Ishikawa (cell line): ENCODE measurements at regions not wholly inside any gene's neighbourhood (a gene's known extent, or its start where the extent isn't known, plus 50 kb on each side); places are given as distances from the start of the nearest gene placed in this dataset.

Source experiments
- CEBPB ChIP-seq: IDR thresholded peaks from 2 replicates; pipeline ENCODE4 v1.6.1; 2012
- CREB1 ChIP-seq: IDR thresholded peaks from 2 replicates; pipeline ENCODE4 v1.6.1; 2012; ENCODE audit warnings: low read depth
- EGR1 ChIP-seq: IDR thresholded peaks from 2 replicates; pipeline ENCODE4 v1.6.1; 2012
- EP300 ChIP-seq: IDR thresholded peaks from 2 replicates; pipeline ENCODE4 v1.6.1; 2012; ENCODE audit warnings: borderline replicate concordance
- FOXM1 ChIP-seq: IDR thresholded peaks from 2 replicates; pipeline ENCODE4 v1.6.1; 2012; ENCODE audit warnings: low read depth, borderline replicate concordance
- MAX ChIP-seq: IDR thresholded peaks from 2 replicates; pipeline ENCODE4 v1.6.1; 2012
- NFIC ChIP-seq: IDR thresholded peaks from 2 replicates; pipeline ENCODE4 v1.6.1; 2012
- RAD21 ChIP-seq: IDR thresholded peaks from 2 replicates; pipeline ENCODE4 v1.6.1; 2012; ENCODE audit warnings: low read depth
- REST ChIP-seq: IDR thresholded peaks from 2 replicates; pipeline ENCODE4 v1.6.1; 2012; ENCODE audit warnings: low read depth, mild to moderate bottlenecking
- TAF1 ChIP-seq: IDR thresholded peaks from 2 replicates; pipeline ENCODE4 v1.6.1; 2012; ENCODE audit warnings: low read depth, mild to moderate bottlenecking
- TCF12 ChIP-seq: IDR thresholded peaks from 2 replicates; pipeline ENCODE4 v1.6.1; 2012; ENCODE audit warnings: low read depth
- TEAD4 ChIP-seq: IDR thresholded peaks from 2 replicates; pipeline ENCODE4 v1.6.1; 2012
- USF1 ChIP-seq: IDR thresholded peaks from 2 replicates; pipeline ENCODE4 v1.6.1; 2012
- YY1 ChIP-seq: IDR thresholded peaks from 2 replicates; pipeline ENCODE4 v1.6.1; 2012; ENCODE audit warnings: low read depth
- ZBTB7A ChIP-seq: IDR thresholded peaks from 2 replicates; pipeline ENCODE4 v1.6.1; 2012; ENCODE audit warnings: low read depth

- TF ChIP-seq MAX (no peak), ZBTB7A (no peak), RAD21 (no peak), NFIC (no peak), CEBPB (no peak), EP300 (no peak), EGR1 (no peak), TEAD4 (no peak), YY1 (no peak), CREB1 (no peak), FOXM1 (no peak), TAF1 (no peak), REST (no peak), USF1 (no peak), TCF12 (no peak)
Measured at GRCh38 chr5:97544678-97545077, 361.6 kb upstream of the RIOK2 start.

- no peak for TF ChIP-seq MAX
- TF ChIP-seq NFIC, result no peak
Measured at GRCh38 chr5:97545446-97545845, 362.4 kb upstream of the RIOK2 start.

GRCh38 chr5:97545886-97546535, 363.0 kb upstream of the RIOK2 start:
- TF ChIP-seq REST (no peak), EP300 (no peak), TAF1 (no peak)

- TF ChIP-seq REST (no peak), TAF1 (no peak), ZBTB7A (no peak), FOXM1 (no peak), YY1 (no peak), NFIC (no peak), MAX (no peak), USF1 (no peak), RAD21 (no peak), EGR1 (no peak), TEAD4 (no peak), CEBPB (no peak), EP300 (no peak), TCF12 (no peak), CREB1 (no peak)
Measured at GRCh38 chr5:97547430-97547829, 364.4 kb upstream of the RIOK2 start.

- TF ChIP-seq YY1 (no peak), NFIC (no peak), MAX (no peak)
Measured at GRCh38 chr5:97547999-97548738, 365.1 kb upstream of the RIOK2 start.
